MM.1S (cell line): ENCODE measurements at regions not wholly inside any gene's neighbourhood (a gene's known extent, or its start where the extent isn't known, plus 50 kb on each side); places are given as distances from the start of the nearest gene placed in this dataset.

Experiments
- DNase-seq: peaks from one replicate; pipeline ENCODE4 v3.0.0-alpha.2; 2015
- H2AFZ ChIP-seq: fragments of 300-600 bp; sonication (generic); 2 replicates; pipeline ENCODE4 v1.6.0; 2016; ENCODE audit warnings: antibody characterized with exemption, low read length
- H3F3A ChIP-seq: fragments of 300-600 bp; sonication (generic); 2 replicates; pipeline ENCODE4 v1.6.1; 2016; ENCODE audit warnings: mild to moderate bottlenecking, antibody characterized with exemption, low read length, moderate library complexity, mixed read lengths; ENCODE audit not compliant: insufficient read depth
- H3K27ac ChIP-seq: fragments of 300-600 bp; sonication (generic); 2 replicates; pipeline ENCODE4 v1.5.1; 2016; ENCODE audit warnings: mild to moderate bottlenecking, low read length
- H3K27me3 ChIP-seq: fragments of 300-600 bp; sonication (generic); replicated peaks from 2 replicates; pipeline ENCODE4 v1.6.0; 2016; ENCODE audit warnings: low read length; ENCODE audit not compliant: insufficient read depth
- H3K36me3 ChIP-seq: fragments of 300-600 bp; sonication (generic); replicated peaks from 2 replicates; pipeline ENCODE4 v1.6.1; 2016; ENCODE audit warnings: mild to moderate bottlenecking, low read length, mixed read lengths; ENCODE audit not compliant: insufficient read depth
- H3K4me1 ChIP-seq: fragments of 300-600 bp; sonication (generic); 2 replicates; pipeline ENCODE4 v1.6.1; 2016; ENCODE audit warnings: low read length, mixed read lengths
- H3K4me2 ChIP-seq: fragments of 300-600 bp; sonication (generic); 2 replicates; pipeline ENCODE4 v1.6.0; 2016; ENCODE audit warnings: low read depth, low read length
- H3K4me3 ChIP-seq: fragments of 300-600 bp; sonication (generic); 2 replicates; pipeline ENCODE4 v1.5.1; 2016; ENCODE audit warnings: low read length, mixed read lengths
- H3K79me2 ChIP-seq: fragments of 300-600 bp; sonication (generic); 2 replicates; pipeline ENCODE4 v1.6.1; 2016; ENCODE audit warnings: mixed run types, low read length, mixed read lengths
- H3K9ac ChIP-seq: fragments of 300-600 bp; sonication (generic); 2 replicates; pipeline ENCODE4 v1.6.1; 2016; ENCODE audit warnings: low read length, mixed read lengths
- H3K9me2 ChIP-seq: fragments of 300-600 bp; sonication (generic); replicated peaks from 2 replicates; pipeline ENCODE4 v1.6.1; 2016; ENCODE audit warnings: mild to moderate bottlenecking, low read length, mixed read lengths; ENCODE audit not compliant: insufficient read depth
- H3K9me3 ChIP-seq: fragments of 300-600 bp; sonication (generic); replicated peaks from 2 replicates; pipeline ENCODE4 v1.6.1; 2016; ENCODE audit warnings: mild to moderate bottlenecking, low read length, mixed read lengths; ENCODE audit not compliant: insufficient read depth
- H4K20me1 ChIP-seq: fragments of 300-600 bp; sonication (generic); 2 replicates; pipeline ENCODE4 v1.6.1; 2016; ENCODE audit warnings: mild to moderate bottlenecking, low read length, moderate library complexity, mixed read lengths; ENCODE audit not compliant: insufficient read depth
- CTCF ChIP-seq: fragments of 300-600 bp; sonication (generic); IDR thresholded peaks from 2 replicates; pipeline ENCODE4 v1.5.1; 2016; ENCODE audit warnings: antibody characterized with exemption, low read length, mixed read lengths
- EZH2 ChIP-seq: fragments of 300-600 bp; sonication (generic); optimal IDR thresholded peaks from 2 replicates; pipeline ENCODE3; 2017; ENCODE audit warnings: low read depth, mild to moderate bottlenecking, antibody characterized with exemption, low read length, mixed read lengths
- EZH2phosphoT487 ChIP-seq: fragments of 300-600 bp; sonication (generic); IDR thresholded peaks from 2 replicates; pipeline ENCODE4 v1.6.1; 2018; ENCODE audit warnings: antibody characterized with exemption, low read length

- Histone ChIP-seq H3K9ac (no peak overlapping the region), H3K4me2 (no peak overlapping the region), H2AFZ (no peak overlapping the region), H4K20me1 (no peaks in the 10 kb centered on the region), H3K4me1 (no peaks in the 10 kb centered on the region), H3K79me2 (no peaks in the 10 kb centered on the region), H3K9me2 (no peaks in the 10 kb centered on the region), H3K27ac (no peak overlapping the region), H3K27me3 (no peaks in the 10 kb centered on the region), H3K4me3 (no peak overlapping the region), H3F3A (no peaks in the 10 kb centered on the region), H3K36me3 (no peaks in the 10 kb centered on the region), H3K9me3 (no peaks in the 10 kb centered on the region)
- TF ChIP-seq CTCF (no peak), EZH2phosphoT487 (no peak), EZH2 (no peak)
- DNase-seq = no peak
Observed at GRCh38 chr10:110379831-110380230, 75.1 kb upstream of the SMNDC1 start.

GRCh38 chr10:110380293-110380692 lies 75.6 kb upstream of the SMNDC1 start:
- no peaks in the 10 kb centered on the region for H3K36me3 ChIP-seq

GRCh38 chr10:110382695-110383094 lies 78.0 kb upstream of the SMNDC1 start:
- no peak overlapping the region for H3K4me3 ChIP-seq
- H3K4me1 ChIP-seq = peaks cover 10% of the 10 kb centered on the region
- no peak overlapping the region for H2AFZ ChIP-seq
- no peak for TF ChIP-seq EZH2
- no peak for TF ChIP-seq CTCF
- TF ChIP-seq EZH2phosphoT487 = no peak
- no peaks in the 10 kb centered on the region for H3K27me3 ChIP-seq
- no peak overlapping the region for H3K9ac ChIP-seq
- no peak for DNase-seq
- H3K27ac ChIP-seq = no peak overlapping the region
- H3K79me2 ChIP-seq = no peaks in the 10 kb centered on the region
- no peak overlapping the region for H3K4me2 ChIP-seq
- no peaks in the 10 kb centered on the region for H3K9me2 ChIP-seq
- H3K9me3 ChIP-seq = no peaks in the 10 kb centered on the region
- no peaks in the 10 kb centered on the region for H3K36me3 ChIP-seq
- H4K20me1 ChIP-seq = no peaks in the 10 kb centered on the region
- H3F3A ChIP-seq = peaks cover 8% of the 10 kb centered on the region

More at GRCh38 chr10:110380293-110380692, 75.6 kb upstream of the SMNDC1 start:
- Histone ChIP-seq H3K9me3 (no peaks in the 10 kb centered on the region), H3K4me3 (no peak overlapping the region), H3K27me3 (no peaks in the 10 kb centered on the region), H3K79me2 (no peaks in the 10 kb centered on the region), H3K27ac (no peak overlapping the region), H3K9ac (no peak overlapping the region), H4K20me1 (no peaks in the 10 kb centered on the region), H3K9me2 (no peaks in the 10 kb centered on the region), H3K4me1 (no peaks in the 10 kb centered on the region), H3K4me2 (no peak overlapping the region), H3F3A (no peaks in the 10 kb centered on the region), H2AFZ (no peak overlapping the region)
- TF ChIP-seq EZH2 (no peak), CTCF (no peak), EZH2phosphoT487 (no peak)
- no peak for DNase-seq
